AG09309 (cell line): ENCODE measurements at regions not wholly inside any gene's neighbourhood (a gene's known extent, or its start where the extent isn't known, plus 50 kb on each side); places are given as distances from the start of the nearest gene placed in this dataset.
"Not testable (repeated sequence)": the region's sequence is repeated elsewhere in the genome, so short reads cannot be mapped to it uniquely, and the experiment has no call there.

Experiments used
- DNase-seq: peaks from one replicate; pipeline ENCODE4 v3.0.0-alpha.2; 2010; ENCODE audit warnings: low read depth
- H3K4me3 ChIP-seq: 2 replicates; pipeline ENCODE4 v1.5.1; 2011; ENCODE audit warnings: mild to moderate bottlenecking, low read depth, low read length, moderate library complexity; ENCODE audit not compliant: control insufficient read depth
- CTCF ChIP-seq: IDR thresholded peaks from 2 replicates; pipeline ENCODE4 v1.5.1; 2011; ENCODE audit warnings: mild to moderate bottlenecking, low read depth, low read length, inconsistent platforms; ENCODE audit not compliant: insufficient read depth, control insufficient read depth; ENCODE audit errors: missing control alignments

- no peak for TF ChIP-seq CTCF
- H3K4me3 ChIP-seq: no peak overlapping the region
- no peak for DNase-seq
Measured at GRCh38 chrX:81900522-81900921, 698.6 kb downstream of the SH3BGRL start.

DNA sequence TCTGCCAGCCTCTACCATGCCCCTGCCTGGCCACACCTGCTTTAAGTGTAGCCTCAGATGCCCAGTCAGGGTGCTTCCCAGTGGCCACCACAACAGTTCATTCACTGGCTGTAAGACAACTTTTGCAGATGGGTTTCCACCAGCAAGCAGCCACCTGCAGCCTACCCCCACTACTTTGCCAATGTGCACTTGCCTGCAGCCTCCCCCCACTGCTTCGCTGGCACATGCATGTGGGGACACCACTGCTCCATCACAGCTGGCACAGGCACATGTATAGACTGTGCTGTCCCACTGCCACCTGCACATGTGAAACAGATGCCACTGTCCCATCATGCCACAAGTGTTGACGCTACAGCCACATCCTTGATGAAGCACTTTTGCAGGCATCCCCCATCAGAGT is 723.9 kb downstream of the SH3BGRL start:
- no peak for DNase-seq
- H3K4me3 ChIP-seq: no peak overlapping the region
- no peak for TF ChIP-seq CTCF

DNA sequence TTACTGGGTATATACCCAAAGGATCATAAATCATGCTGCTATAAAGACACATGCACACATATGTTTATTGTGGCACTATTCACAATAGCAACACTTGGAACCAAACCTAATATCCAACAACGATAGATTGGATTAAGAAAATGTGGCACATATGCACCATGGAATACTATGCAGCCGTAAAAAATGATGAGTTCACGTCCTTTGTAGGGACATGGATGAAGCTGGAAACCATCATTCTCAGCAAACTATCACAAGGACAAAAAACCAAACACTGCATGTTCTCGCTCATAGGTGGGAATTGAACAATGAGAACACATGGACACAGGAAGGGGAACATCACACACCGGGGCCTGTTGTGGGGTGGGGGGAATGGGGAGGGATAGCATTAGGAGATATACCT is 744.0 kb downstream of the SH3BGRL start:
- H3K4me3 ChIP-seq, DNase-seq: not testable (repeated sequence)

DNA sequence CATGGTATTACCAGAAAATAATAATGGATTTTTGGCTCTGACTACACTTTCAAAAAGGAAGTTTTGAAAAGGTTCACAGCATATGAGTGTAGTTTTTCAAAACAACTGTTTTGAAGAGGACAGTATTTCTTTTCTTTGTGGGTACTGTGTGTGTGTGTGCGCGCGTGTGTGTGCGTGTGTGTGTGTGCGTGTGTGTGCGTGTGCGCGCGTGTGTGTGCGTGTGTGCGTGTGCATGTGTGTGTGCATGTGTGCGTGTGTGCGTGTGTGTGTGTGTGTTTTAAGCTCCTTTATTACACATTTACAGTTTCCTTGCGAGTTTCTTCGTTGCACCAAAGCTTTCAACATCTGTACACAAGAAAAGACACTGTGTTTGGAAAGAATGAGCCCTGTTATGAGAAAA is 755.4 kb downstream of the SH3BGRL start:
- no peak for TF ChIP-seq CTCF
- no peak for DNase-seq
- no peak overlapping the region for H3K4me3 ChIP-seq

DNA sequence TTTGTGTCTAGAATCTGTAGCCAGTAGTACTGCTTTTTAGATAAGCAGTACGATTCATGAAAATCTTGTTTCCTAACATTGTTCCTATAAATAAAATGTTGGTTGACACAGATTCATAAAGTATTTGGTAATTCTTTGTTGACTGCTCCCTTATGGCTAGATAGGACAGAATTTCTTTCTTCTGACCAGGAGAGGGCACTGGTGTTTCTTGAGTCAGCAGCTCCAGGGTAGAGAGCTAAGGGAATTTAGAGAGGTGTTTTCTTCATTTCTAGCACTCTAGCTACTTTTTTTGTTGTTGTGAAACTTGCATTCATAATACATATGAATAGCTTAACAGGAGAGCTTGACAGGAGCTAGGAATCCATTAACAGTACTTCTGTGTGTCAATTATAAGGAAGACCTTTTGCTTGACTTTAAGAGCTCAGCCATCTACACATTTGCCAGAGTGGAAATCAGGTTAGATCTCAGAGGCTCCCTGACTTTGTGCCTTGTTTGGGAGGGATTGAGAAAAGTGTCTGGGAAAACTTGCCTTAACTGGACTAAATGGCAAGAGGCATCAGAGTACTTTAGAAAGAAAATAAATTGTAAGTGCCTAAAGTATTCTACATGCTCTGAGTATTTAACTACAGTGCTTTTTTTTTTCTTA is 756.1 kb downstream of the SH3BGRL start:
- H3K4me3 ChIP-seq: no peak overlapping the region
- no peak for TF ChIP-seq CTCF
- no peak for DNase-seq

DNA sequence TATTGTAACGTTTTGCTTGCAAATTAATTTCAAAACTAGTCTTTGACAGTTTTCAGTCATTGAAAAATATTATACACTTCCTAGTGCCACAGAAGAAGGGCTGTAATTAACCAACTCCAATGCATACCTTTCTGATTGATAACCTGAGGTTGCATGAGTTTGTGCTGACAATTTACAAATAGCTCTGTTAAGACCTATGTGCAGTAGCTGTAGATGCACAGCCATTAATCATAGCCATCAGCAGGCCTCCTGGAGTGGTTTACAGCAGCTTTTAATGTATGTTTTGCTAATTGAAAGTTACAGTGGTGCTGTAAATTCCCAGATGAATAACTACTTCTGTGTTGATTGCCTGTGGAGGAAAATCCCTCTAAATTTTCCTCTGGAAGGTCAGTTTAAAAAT is 758.1 kb downstream of the SH3BGRL start:
- TF ChIP-seq CTCF: no peak
- no peak for DNase-seq
- no peak overlapping the region for H3K4me3 ChIP-seq

DNA sequence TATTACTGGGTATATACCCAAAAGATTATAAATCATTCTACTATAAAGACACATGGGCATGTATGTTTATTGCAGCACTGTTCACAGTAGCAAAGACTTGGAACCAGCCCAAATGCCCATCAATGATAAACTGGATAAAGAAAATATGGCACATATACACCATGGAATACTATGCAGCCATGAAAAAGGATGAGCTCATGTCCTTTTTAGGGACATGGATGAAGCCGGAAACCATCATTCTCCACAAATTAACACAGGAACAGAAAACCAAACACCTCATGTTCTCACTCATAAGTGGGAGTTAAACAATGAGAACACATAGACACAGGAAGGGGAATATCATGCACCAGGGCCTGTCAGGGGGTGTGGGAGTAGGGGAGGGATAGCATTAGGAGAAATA is 772.5 kb downstream of the SH3BGRL start:
- not testable (repeated sequence) for H3K4me3 ChIP-seq, DNase-seq
